ENCODE measurements at regions not wholly inside any gene's neighbourhood (a gene's known extent, or its start where the extent isn't known, plus 50 kb on each side); places are given as distances from the start of the nearest gene placed in this dataset.

GRCh38 chr5:59955241-59955640 is 61.7 kb upstream of the PDE4D start:
- no peak for TF ChIP-seq CTCF (IDR thresholded peaks at IDR 0.05)
- TF ChIP-seq ZFX (IDR thresholded peaks at IDR 0.05; ENCODE audit: borderline replicate concordance) = no peak
